GM18861 (cell line): ENCODE measurements at regions not wholly inside any gene's neighbourhood (a gene's known extent, or its start where the extent isn't known, plus 50 kb on each side); places are given as distances from the start of the nearest gene placed in this dataset.
"Not testable (repeated sequence)": the region's sequence is repeated elsewhere in the genome, so short reads cannot be mapped to it uniquely, and the experiment has no call there.

Source experiments
- ATAC-seq: cut with Tn5 transposase; IDR thresholded peaks from one replicate; pipeline ENCODE4 v1.9.1; 2021; ENCODE audit not compliant: unreplicated experiment

DNA sequence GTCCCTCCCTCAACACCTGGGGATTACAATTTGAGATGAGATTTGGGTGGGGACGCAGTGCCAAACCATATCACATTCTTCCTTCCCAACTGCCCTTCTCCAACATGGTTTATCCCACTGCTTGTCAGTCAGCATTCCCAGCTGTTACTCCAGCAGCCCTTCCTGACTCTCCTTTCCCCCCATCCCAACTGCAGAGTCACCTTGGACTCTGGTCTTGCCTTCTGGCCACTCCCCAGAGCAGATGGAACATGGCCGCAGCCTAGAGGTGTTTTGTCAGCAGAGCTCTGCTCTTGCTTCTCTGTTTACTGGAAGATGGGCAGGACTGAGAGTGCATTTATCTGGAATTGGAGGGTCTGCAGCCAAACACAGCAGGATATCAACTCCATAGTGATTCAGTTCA, 51.2 kb upstream of the MEX3C start:
- ATAC-seq = no peak

DNA sequence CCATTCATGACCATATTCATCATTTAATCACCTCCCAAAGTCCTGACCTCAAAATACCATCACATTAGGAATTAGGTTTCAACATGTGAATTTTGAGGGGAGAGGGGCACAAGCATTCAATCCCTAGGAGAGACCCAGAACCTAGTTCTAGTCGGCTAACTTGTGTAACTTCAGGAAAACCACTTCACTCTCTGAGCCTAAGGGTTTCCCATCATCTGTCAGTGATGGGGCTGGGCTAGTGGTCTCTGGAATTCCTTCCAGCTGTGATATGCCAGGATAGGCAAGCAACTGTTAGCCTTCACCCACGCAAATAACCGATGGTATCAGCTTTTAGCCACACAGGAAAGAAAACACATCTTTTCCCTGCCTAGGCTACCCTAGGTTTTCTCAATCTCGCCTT, 52.5 kb upstream of the MEX3C start:
- ATAC-seq = no peak

DNA sequence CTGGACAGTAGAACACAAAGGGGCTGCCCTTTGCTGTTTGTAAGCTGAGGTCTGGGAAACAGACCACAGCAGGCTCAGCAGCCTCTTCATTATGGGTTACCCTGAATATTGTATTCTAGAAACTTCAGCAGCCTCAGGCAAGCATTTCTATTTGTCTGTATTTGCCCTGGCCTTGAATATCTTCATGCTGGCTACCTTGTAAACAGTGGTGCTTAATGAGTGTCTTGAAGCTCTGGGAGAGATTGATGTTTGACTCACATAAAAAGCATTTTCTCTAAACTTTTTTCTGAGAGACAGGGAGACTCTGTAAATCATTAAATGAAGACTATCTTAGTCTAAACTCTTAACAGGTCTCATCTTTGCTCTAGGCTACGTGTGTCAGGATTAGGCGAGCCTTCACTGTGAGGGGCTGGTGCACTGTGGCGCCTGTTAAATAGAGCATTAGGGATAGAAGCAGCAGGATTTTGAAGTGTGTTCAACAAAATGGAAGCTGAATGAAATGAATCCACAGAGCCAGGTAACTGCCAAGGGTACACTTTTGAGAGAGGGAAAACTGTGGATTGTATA, 53.1 kb upstream of the MEX3C start:
- no peak for ATAC-seq

DNA sequence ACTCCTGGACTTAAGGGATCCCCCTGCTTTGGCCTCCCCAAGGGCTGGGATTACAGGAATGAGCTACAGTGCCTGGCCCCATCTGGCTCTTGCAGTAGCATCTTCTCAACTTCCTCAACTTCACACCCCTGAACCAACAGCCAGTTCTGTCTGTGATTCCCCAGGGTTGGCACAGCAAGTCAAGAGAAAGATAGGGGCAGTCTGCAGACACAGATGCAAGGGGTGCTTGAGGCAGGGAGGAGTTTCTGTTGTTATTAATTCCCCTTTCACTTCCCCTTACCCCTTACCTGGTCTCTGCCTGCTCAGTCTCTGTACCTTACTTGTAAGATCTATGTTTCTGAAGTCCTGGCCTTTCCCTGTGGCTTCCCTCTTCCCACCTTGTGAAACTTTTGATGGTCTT, 54.1 kb upstream of the MEX3C start:
- ATAC-seq = peak; percentile 99

DNA sequence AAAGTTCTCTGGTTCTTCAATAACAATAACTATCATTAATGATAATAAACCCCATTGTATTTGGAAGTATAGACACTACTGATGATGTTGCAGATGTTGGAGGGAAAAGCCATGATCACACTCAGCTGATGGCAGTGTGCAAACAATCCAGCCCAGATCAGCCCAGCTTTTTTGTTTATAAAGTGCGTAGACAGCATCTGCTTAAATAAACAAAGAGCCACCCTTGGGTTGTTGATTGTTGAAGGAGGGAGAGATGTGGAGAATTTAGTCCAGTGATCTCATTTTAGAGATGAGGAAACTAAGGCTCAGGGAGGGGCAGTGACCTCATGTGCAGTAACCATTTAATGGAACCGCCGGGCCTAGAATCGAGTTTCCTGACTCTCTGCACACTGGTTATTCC, 56.0 kb upstream of the MEX3C start:
- ATAC-seq = no peak

DNA sequence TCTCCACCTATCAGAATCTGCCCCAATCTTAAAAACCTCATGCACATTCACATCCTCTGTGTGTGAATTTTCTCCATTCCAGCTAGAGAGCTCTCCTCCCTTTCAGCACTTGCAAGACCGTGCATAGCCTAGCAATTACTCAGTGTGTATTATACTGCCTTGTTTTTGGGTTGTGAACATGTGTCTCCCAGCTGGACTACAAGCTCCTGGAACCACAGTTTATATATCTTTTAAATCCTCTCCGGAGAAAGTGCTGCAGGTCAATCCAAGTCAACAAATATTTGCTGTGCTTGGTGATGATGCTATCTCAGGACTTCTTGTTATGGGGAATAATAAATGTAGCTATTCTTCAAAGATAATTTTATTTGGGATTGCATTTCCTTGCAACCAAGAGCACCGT, 58.2 kb upstream of the MEX3C start:
- no peak for ATAC-seq

DNA sequence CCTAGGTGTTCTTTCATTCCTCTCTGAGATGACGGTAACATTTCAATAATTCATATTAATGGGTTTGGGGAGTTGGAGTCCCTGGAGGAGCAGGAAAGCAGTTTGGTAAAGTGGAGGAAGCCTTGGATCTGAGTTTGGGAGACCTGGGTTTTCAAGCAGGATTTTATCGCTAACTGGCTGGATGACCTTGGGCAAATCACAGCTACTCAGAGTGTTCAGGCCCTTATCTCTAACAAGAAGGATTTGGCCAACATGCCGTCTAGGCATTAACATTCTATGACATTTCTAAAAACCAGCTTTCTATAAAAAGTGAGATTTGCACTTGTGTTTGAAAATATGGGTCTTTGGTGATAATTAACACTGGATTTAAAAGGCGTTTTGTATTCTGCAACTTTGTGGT, 59.7 kb upstream of the MEX3C start:
- ATAC-seq = no peak

DNA sequence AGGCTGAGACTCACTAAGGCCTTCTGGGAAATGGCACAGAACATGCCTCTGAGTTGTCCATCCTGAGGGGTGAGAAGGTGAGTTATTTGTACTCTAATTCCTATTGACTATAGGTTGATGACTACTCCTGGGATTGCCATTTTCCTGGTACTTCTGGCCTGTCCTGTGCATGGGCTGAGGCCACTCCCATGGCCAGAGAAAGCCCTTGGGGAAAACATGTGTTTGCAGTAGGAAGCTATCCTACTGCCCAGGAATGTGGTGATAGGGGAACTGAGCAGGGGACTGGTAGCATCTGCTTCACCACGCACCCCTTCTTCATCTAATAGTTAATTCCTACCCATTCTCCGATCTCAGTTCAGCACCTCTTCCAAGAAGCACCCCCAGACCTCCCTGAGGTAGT, 62.6 kb upstream of the MEX3C start:
- ATAC-seq = no peak

DNA sequence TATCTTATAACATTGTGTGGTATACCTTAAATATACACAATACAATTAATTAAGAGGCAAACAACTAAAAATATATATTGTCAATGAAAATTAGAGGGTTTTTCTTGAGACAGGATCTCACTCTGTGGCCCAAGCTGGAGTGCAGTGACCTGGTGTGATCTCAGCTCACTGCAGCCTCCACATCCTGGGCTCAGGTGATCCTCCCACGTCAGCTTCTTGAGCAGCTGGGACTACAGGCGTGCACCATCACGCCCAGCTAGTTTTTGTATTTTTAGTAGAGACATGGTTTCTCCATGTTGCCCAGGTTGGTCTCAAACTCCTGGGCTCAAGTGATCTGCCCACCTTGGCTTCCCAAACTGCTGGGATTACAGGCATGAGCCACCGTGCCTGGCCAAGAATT, 68.6 kb upstream of the MEX3C start:
- not testable (repeated sequence) for ATAC-seq

DNA sequence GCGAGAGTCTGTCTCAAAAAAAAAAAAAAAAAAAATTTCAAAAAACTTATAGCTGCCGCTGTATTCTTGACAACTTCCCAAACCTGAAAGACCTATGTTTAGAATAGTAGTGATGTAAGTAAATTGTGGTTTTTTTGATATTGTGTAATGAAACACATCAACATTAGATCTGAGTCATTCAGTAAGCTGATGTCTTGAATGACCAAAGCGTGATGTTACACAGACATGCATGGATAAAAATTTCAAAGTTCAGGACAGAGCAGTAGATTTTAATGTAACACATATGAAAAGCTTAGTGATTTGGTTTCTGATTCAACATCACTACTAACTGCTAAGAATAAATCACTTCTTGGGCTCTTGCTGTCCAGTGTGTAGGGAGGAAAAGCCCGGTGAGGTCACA, 69.3 kb upstream of the MEX3C start:
- ATAC-seq = no peak

DNA sequence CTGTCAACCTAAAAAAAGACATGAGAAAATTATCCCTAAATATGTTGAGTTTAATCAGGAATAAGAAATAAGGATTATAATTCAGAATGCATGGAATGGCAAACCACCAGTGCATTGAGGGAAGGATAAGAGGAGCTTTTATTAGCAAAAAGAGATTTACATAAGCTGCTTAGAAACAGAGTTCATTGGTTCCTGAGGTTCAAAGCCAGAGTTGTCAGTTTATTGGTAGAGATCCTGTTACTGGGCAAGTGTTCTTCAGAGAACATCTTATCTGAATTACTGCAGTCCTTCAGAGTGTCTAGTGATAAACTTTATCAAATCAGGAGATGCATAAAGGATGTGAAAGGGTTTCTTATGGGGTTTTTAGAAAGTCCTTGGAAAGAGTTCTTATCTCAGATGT, 76.0 kb upstream of the MEX3C start:
- ATAC-seq = no peak

DNA sequence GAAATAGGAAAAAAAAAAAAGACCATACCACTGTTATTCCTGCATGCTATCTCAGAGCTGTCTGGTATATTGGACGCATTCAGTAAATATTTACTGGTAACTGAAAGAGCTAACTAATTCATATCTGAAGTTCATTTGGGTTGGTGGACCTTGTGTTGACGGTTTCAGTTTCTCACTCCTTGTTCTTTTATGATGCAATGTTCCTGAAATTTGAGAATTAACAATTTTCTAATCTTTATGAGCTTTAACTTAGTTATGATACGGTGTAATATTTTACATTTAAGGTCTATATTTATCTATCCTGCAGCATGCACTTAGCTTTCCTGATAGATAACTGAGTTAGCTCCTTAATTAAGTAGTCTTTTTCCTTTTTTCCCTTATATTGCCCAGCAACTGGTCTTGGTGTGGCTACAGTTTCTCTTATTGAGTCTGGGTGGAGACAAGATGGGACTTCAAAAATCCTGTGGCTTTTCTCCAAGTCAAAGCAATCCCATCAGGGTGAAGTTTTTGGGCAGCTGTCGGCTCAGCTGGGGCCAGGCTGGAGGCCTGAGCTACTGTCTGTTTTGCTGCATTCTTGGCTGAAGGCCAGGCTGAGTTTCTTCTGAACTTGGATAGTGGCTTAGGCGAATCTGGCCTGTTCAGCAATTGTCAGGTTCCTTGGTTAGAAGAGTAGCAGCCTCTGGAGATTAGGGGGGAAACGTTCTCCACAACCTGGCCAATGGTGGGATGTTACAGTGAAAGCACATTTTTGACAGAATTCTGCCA, 78.4 kb upstream of the MEX3C start:
- ATAC-seq = no peak

DNA sequence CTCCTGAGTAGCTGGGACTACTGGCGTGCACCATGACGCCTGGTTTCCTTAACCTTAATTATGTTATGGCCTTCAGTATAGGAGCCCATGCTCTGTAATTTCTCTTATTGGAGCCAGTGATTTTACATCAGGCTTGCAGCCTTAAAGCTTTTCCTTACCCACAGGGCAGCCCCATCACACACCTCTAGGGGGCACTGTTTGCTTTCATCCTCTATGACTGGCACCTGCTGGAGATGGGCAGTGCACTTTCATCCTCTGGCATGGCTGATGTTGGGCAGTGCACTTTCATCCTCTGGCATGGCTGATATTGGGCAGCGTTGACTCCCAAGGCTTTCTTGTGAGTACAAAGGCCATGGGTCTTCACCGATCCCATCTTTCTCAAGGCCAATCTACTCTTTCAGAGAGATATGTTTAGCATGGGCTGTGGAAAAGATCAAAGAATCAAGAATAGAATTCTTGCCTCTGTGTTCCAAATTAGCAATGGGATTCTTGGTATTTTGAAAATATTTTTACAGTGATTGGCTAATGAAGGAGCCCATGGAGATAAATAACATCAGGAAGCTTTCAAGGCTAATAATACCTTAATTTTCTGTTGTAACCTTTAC, 80.7 kb upstream of the MEX3C start:
- no peak for ATAC-seq

DNA sequence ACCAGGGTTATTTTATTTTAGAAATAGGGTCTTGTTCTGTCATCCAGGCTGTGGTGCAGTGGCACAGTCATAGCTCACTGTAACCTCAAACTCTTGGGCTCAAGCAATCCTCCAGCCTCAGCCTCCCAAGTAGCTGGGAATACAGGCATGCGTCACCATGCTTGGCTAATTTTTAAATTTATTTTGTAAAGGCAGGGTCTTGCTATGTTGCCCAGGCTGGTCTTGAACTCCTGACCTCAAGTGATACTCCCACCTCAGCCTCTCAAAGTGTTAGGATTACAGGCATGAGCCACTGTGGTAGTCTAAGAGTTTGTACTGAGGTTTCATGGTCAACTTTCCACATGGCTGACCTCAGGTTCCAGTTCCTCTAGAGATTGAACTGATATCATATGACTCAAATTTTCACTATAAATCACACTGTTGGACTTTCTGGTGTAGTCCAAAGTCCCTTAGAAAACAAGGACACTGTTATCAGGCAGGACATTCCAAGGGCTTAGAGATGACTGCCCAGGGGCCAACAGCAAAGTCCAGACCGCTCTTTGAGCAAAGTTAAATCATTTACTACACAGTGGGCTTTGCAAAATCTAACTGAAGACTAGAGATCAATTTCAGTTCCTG, 82.0 kb upstream of the MEX3C start:
- ATAC-seq = peak; percentile 63

DNA sequence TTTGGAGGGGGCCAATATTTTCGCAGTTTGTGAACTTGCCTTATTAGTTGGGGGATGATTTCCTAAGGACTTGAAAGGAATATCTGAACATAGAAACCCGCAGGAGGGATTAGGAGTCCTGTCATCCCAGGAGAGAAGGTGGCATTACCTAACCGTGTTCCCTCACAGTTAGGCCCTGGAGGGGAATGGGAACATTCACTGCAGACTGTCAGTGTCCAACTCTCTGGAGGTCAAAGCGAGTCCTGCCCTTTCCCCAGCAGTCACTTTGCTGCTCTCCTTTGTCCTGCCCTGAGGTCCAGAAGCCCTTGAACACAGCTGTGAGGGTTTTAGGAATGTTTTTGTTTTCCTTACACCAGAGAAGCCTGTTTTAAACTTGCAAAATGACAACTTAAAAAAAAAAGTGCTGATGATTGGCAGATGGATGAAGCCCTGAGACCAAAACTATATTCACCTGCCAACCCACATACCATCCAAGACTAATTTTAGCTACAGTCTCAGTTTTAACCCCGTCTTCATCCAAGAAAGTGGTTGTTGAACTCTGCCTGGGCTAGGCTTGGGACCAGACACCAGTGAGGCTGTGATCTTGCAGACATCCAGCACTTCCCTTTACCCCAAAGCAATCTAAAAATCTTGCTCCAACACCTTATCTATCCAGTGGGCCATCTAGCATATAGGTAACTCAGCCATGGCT, 90.5 kb upstream of the MEX3C start:
- ATAC-seq = no peak

DNA sequence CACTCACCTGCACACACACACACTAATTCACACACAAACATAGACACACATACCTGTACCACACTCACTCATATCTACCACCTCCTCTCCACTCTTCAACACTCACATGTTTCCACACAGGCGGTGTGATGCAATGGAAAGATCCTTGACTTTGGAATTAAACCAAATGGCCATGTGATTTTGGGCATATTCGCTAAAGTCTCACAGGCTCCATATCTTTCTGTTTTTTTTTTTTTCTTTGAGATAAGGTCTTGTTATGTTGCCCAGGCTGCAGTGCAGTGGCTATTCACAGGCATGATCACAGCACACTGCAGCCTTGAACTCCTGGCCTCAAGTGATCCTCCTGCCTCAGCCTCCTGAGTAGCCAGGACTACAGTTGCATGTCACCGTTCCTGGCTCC, 91.1 kb upstream of the MEX3C start:
- no peak for ATAC-seq

DNA sequence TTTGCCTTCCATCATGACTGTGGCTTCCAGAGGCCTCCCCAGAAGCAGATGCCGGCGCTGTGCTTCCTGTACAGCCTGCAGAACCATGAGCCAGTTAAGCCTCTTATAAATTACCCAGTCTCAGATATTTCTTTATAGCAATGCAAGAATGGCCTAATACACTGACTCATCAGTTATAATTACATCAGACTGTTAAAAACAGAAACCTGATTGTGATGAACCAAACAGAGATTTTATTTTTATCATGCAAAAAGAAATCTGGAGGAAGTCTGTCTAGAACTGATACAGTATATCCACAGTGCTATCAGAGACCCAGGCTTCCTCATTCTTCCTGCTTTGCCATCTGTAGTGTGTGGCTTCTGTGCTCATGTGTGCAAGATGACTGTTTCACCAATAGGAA, 93.4 kb upstream of the MEX3C start:
- ATAC-seq = no peak

DNA sequence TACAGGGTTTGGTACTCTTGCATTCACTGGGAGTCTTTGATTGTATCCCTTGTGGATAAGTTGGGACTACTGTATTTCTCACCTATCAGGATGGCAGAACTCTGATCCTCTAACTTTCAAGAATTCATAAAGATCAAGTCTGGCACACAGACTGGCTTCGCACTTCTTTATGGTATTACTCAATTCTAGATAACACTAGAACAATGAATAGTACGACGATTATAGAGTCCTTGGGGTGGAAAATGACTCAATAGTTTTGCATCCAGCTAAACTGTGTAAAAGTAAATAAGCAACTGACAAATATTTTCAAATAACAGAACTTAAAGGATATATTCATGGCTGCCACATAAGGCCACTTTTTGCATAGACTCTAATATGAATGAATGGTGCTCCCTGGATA, 103.4 kb upstream of the MEX3C start:
- no peak for ATAC-seq

DNA sequence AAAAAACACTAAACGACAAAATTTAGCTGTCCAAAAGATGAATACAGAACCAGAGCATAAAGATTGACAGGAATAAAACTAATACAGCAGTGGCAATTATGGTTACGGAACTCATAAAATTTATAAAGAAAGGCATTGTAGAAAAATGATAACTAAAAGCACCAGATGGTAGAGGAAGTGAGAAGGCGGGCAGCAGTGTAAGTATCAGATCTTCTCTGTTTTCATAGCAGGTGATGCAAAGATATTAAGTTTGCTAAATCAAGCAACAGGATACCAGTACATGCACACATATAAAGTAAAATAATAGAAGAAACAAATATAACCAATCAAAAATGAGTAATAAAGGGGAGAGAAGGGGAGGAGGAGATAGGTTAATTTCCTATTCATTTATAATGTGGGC, 103.9 kb upstream of the MEX3C start:
- no peak for ATAC-seq

DNA sequence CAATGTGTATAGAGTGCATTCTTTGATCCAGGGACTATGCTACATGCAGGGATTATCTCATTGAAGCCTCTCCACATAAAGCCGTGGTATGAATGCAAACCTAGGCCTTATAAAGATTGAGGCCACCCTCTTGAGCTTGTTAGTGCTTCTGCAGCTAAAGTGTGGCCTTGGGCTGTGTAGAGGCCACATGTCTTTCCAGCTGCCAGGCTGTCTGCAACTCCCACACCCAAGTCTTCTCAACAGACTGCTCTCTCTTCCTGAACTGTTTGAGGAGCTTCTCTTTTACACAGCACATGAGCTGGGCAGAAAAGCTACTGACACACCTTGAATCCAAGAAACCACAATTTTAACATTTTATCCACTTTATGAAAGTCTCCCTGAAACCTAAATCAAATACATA, 119.2 kb upstream of the MEX3C start:
- no peak for ATAC-seq

DNA sequence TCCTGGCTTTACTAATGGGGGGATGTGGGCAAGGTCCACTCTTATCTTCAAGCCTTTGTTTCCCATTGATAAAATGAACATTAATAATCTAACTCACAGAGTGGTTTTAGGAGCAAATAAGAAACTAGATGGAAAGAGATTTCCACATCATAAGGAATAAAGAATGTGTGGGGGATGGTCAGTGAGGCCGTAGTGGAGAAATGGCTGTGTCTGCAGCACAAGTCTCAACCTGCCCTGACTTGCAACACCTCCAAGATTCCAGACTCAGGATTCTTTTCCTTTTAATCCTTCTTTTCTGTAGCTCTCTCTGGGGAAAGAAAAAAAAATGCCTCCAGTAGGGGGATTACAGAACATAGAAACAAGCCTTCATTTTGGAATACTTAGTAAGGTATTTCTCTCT, 124.2 kb upstream of the MEX3C start:
- ATAC-seq = no peak

DNA sequence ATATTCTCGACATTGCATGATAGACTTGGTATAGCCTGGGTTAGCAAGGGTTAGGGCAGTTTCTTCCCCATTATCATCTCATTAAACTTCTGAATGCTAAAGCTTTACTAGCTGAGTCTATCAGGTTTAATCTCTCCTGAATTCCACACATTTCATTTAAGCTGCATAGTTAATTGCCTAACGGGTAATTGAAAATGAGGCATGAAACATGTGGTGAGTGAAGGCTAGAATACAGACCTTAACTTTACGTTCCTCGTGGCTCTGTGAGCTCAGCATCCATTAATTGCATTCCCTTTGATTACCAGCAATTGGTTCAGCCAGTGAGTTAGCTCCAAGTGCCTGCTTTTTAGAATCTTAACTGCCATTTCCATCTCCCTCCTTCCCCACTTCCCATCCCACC, 126.5 kb upstream of the MEX3C start:
- no peak for ATAC-seq
